ENCODE measurements at regions not wholly inside any gene's neighbourhood (a gene's known extent, or its start where the extent isn't known, plus 50 kb on each side); places are given as distances from the start of the nearest gene placed in this dataset.

GRCh38 chr15:100808691-100809090 is 70.9 kb upstream of the ALDH1A3 start:
- ATAC-seq = no peak
- Histone ChIP-seq H3K9me3 (no peaks in the 10 kb centered on the region), H3K27ac (no peak overlapping the region), H3K4me3 (no peak overlapping the region), H3K4me1 (no peaks in the 10 kb centered on the region), H3K27me3 (no peaks in the 10 kb centered on the region), H3K36me3 (no peaks in the 10 kb centered on the region)
- no peak for FAIRE-seq
- DNase-seq = no peak
- TF ChIP-seq CTCF (IDR thresholded peaks at IDR 0.05) = no peak
- WGBS, 2 donors = 53 to 63% methylated on average over 3 of the region's 3 CpGs
- intact Hi-C loops (cut with DNase I) = no loop called here

GRCh38 chr15:100809151-100809550 is 70.5 kb upstream of the ALDH1A3 start:
- no peak for ATAC-seq
- no peak for TF ChIP-seq CTCF (IDR thresholded peaks at IDR 0.05)

GRCh38 chr15:100809587-100809986 is 70.0 kb upstream of the ALDH1A3 start:
- H3K4me3 ChIP-seq = no peak overlapping the region
- no peaks in the 10 kb centered on the region for H3K27me3 ChIP-seq
- 70 to 87% methylated on average over 3 of the region's 3 CpGs for WGBS, 2 donors
- intact Hi-C loops (cut with DNase I) = no loop called here
- no peak for ATAC-seq
- H3K9me3 ChIP-seq = no peaks in the 10 kb centered on the region
- TF ChIP-seq CTCF (IDR thresholded peaks at IDR 0.05) = no peak
- DNase-seq = no peak
- no peak overlapping the region for H3K27ac ChIP-seq
- FAIRE-seq = no peak
- H3K4me1 ChIP-seq = no peaks in the 10 kb centered on the region
- H3K36me3 ChIP-seq = no peaks in the 10 kb centered on the region

More at GRCh38 chr15:100809151-100809550, 70.5 kb upstream of the ALDH1A3 start:
- FAIRE-seq (no peak), DNase-seq (no peak)
- no peak overlapping the region for H3K27ac ChIP-seq
- no peaks in the 10 kb centered on the region for H3K9me3 ChIP-seq
- no peaks in the 10 kb centered on the region for H3K4me1 ChIP-seq
- no peak overlapping the region for H3K4me3 ChIP-seq
- no peaks in the 10 kb centered on the region for H3K36me3 ChIP-seq
- H3K27me3 ChIP-seq = no peaks in the 10 kb centered on the region
- intact Hi-C loops (cut with DNase I) = no loop called here

GRCh38 chr15:100810229-100810628 is 69.4 kb upstream of the ALDH1A3 start:
- Histone ChIP-seq H3K4me3 (no peak overlapping the region), H3K27ac (no peak overlapping the region), H3K27me3 (no peaks in the 10 kb centered on the region), H3K36me3 (no peaks in the 10 kb centered on the region), H3K4me1 (no peaks in the 10 kb centered on the region), H3K9me3 (no peaks in the 10 kb centered on the region)
- 86 to 95% methylated on average over 2 of the region's 2 CpGs for whole genome bisulfite sequencing, 2 donors
- DNase-seq (no peak), ATAC-seq (no peak), FAIRE-seq (no peak)
- TF ChIP-seq CTCF (IDR thresholded peaks at IDR 0.05) = no peak
- intact Hi-C loops (cut with DNase I) = no loop called here

- TF ChIP-seq CTCF (IDR thresholded peaks at IDR 0.05) = no peak
- Histone ChIP-seq H3K4me3 (no peak overlapping the region), H3K9me3 (no peaks in the 10 kb centered on the region), H3K36me3 (no peaks in the 10 kb centered on the region), H3K27ac (no peak overlapping the region), H3K27me3 (no peaks in the 10 kb centered on the region), H3K4me1 (no peaks in the 10 kb centered on the region)
- WGBS, 2 donors = 94 to 98% methylated on average over 2 of the region's 2 CpGs
- intact Hi-C loops (cut with DNase I) = no loop called here
- DNase-seq (no peak), ATAC-seq (no peak), FAIRE-seq (no peak)
These were observed 68.8 kb upstream of the ALDH1A3 start for GRCh38 chr15:100810831-100811230.

All from pancreas (tissue), 10 donors.